A549 (cell line): ENCODE measurements at regions not wholly inside any gene's neighbourhood (a gene's known extent, or its start where the extent isn't known, plus 50 kb on each side); places are given as distances from the start of the nearest gene placed in this dataset.

Experiments
- CHD4 ChIP-seq: fragments of 200-600 bp; sonication (generic); IDR thresholded peaks from 2 replicates; pipeline ENCODE4 v1.6.1; 2016; ENCODE audit warnings: antibody characterized with exemption, mild to moderate bottlenecking, borderline replicate concordance
- CTCF ChIP-seq: fragments of >200 bp; sonication (Bioruptor Twin); formaldehyde crosslinking; IDR thresholded peaks from 3 replicates; pipeline ENCODE4 v1.5.1; 2016
- TF ChIP-seq, protein P1 (sequence below): fragments of 450-650 bp; IDR thresholded peaks from 2 replicates; pipeline ENCODE4 v1.6.1; 2014; ENCODE audit warnings: antibody characterized with exemption

DNA sequence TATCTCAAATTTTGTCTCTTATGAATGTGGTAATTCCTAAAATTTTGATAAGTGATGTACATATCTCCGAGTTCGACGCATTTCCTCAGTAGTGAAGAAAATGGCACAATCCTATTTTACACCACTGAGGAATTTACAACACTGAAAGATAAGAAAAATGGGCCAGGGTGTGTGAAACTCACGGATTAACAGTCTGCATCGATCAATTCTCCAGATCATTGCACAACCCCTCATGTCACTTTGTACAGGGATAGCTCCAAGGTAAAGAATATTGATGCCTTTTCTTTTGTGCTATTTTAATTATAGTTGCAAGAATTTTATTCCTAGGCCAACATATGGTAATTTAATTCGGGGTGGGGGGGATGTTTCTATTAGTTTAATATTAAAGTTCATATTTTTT lies 268.7 kb upstream of the VCX3A start:
- TF ChIP-seq CTCF (no peak), CHD4 (no peak)
- TF ChIP-seq, protein P1, sequence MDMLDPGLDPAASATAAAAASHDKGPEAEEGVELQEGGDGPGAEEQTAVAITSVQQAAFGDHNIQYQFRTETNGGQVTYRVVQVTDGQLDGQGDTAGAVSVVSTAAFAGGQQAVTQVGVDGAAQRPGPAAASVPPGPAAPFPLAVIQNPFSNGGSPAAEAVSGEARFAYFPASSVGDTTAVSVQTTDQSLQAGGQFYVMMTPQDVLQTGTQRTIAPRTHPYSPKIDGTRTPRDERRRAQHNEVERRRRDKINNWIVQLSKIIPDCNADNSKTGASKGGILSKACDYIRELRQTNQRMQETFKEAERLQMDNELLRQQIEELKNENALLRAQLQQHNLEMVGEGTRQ: no peak
